ENCODE measurements at regions not wholly inside any gene's neighbourhood (a gene's known extent, or its start where the extent isn't known, plus 50 kb on each side); places are given as distances from the start of the nearest gene placed in this dataset.
"Not testable (repeated sequence)": the region's sequence is repeated elsewhere in the genome, so short reads cannot be mapped to it uniquely, and the experiment has no call there.

DNA sequence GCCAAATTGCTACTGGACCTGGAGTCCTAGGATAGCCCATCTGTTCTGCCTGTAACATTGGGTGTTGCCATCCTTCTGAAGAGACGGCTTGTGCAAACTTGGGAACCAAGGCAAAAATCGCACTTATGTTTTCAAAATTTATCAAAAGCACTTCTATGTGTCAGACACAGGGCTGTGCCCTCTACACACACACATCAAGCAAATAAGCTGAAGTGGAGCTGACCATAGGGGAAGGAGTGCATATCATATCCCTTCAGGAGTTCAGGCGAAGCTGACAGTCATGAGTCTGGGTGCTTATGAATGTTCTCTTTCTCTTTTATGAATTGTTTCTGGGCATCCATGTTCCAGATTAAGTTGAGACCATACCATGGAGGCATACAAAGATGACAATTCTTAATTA, 247.9 kb downstream of the CYRIA start:
- Histone ChIP-seq H3K4me1 (ENCODE audit: control insufficient read depth in 1 of 2, low read depth in 2 of 2) (no peaks in the 10 kb centered on the region), H3K36me3 (no peaks in the 10 kb centered on the region), H3K4me3 (no peak overlapping the region), H3K27ac (no peak overlapping the region), H3K9me3 (no peaks in the 10 kb centered on the region), H3K27me3 (replicated peaks; ENCODE audit: insufficient read depth) (no peaks in the 10 kb centered on the region)
- TF ChIP-seq, protein P1, sequence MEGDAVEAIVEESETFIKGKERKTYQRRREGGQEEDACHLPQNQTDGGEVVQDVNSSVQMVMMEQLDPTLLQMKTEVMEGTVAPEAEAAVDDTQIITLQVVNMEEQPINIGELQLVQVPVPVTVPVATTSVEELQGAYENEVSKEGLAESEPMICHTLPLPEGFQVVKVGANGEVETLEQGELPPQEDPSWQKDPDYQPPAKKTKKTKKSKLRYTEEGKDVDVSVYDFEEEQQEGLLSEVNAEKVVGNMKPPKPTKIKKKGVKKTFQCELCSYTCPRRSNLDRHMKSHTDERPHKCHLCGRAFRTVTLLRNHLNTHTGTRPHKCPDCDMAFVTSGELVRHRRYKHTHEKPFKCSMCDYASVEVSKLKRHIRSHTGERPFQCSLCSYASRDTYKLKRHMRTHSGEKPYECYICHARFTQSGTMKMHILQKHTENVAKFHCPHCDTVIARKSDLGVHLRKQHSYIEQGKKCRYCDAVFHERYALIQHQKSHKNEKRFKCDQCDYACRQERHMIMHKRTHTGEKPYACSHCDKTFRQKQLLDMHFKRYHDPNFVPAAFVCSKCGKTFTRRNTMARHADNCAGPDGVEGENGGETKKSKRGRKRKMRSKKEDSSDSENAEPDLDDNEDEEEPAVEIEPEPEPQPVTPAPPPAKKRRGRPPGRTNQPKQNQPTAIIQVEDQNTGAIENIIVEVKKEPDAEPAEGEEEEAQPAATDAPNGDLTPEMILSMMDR (IDR thresholded peaks at IDR 0.05) = no peak
- ATAC-seq (ENCODE audit: insufficient number of reproducible peaks, low FRiP score, low read depth) (no peak), DNase-seq (ENCODE audit: low spot score) (no peak)

DNA sequence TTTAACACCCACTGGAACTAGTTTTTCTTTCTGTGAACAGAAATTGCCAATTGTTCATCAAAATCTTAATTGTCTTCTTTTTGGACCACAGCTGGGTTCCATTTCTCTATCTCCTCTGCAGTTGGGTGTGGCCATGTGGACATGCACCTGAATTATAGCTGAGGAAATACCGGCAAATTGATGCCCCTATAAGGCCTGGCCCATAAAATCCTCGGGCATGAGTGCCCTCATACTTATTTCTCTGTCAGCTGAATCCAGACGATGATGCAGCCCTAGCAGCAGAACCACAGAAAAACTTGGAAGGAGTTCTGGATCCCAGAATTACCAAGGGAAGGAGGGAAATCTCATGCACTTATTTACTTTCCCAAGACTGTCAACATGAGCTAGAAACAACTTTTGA, 249.0 kb downstream of the CYRIA start:
- no peaks in the 10 kb centered on the region for H3K27me3 ChIP-seq (replicated peaks; ENCODE audit: insufficient read depth)
- TF ChIP-seq, protein P1 (IDR thresholded peaks at IDR 0.05) = no peak
- no peaks in the 10 kb centered on the region for H3K36me3 ChIP-seq
- H3K4me1 ChIP-seq (ENCODE audit: control insufficient read depth in 1 of 2, low read depth in 2 of 2) = no peaks in the 10 kb centered on the region
- no peaks in the 10 kb centered on the region for H3K9me3 ChIP-seq
- no peak overlapping the region for H3K27ac ChIP-seq
- ATAC-seq (ENCODE audit: insufficient number of reproducible peaks, low FRiP score, low read depth) = no peak
- DNase-seq (ENCODE audit: low spot score) = no peak
- H3K4me3 ChIP-seq = no peak overlapping the region

DNA sequence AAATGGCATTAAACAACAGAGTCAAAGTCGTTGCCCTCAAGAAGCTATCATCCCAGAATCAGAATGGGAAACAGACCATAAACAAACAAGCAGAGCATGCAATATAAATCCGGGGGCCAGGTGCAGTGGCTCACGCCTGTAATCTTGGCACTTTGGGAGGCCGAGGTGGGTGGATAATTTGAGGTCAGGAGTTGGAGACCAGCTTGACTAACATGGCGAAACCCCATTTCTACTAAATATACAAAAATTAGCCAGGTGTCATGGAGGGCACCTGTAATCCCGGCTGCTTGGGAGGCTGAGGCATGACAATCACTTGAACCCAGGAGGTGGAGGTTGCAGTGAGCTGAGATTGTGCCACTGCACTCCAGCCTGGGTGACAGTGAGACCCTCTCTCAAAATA, 249.8 kb downstream of the CYRIA start:
- not testable (repeated sequence) for H3K36me3 ChIP-seq; H3K27me3 ChIP-seq (replicated peaks; ENCODE audit: insufficient read depth); DNase-seq (ENCODE audit: low spot score); H3K4me1 ChIP-seq (ENCODE audit: control insufficient read depth in 1 of 2, low read depth in 2 of 2); ATAC-seq (ENCODE audit: insufficient number of reproducible peaks, low FRiP score, low read depth); H3K9me3 ChIP-seq; H3K27ac ChIP-seq; H3K4me3 ChIP-seq

DNA sequence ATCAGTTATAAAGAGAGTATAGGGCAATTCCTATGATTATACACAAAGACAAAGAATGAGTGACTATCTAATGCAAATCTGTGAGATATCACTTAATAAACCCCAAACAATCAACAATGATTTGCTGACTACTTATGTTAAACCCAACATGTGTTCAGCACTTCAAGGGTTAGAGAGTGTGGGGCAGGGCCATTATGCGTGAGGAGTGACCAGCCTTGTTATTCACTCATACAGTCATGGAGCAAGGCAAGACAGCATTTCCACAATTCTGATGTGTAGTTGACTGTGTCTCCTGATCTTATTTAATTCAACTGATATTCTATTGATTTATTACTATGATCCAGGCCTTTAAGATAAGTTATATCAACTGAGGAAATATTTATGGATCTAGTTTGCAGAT, 251.7 kb downstream of the CYRIA start:
- TF ChIP-seq, protein P1 (IDR thresholded peaks at IDR 0.05) = no peak
- no peak for ATAC-seq (ENCODE audit: insufficient number of reproducible peaks, low FRiP score, low read depth)
- H3K27ac ChIP-seq = no peak overlapping the region
- H3K36me3 ChIP-seq = no peaks in the 10 kb centered on the region
- no peaks in the 10 kb centered on the region for H3K27me3 ChIP-seq (replicated peaks; ENCODE audit: insufficient read depth)
- no peaks in the 10 kb centered on the region for H3K9me3 ChIP-seq
- DNase-seq (ENCODE audit: low spot score) = no peak
- H3K4me3 ChIP-seq = no peak overlapping the region
- H3K4me1 ChIP-seq (ENCODE audit: control insufficient read depth in 1 of 2, low read depth in 2 of 2) = no peaks in the 10 kb centered on the region

DNA sequence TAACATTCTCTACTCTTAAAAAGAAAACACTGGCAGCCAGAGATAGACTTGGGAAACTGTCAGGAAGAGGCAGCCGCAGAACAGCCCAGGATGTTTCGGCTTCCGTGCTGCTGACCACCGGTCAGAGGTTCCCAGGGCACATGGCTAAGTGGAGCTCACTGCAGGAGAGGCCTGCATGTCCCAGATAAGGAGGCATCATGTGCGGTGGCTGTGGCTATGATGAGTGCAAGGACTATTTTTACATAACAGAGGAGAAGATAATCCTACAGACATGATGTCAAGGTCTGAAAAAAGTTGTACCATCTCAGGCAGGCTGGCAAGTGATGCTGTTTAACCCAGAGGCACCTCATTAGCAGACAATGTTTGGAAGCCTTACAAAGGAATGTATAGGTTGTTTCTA, 252.3 kb downstream of the CYRIA start:
- no peak for ATAC-seq (ENCODE audit: insufficient number of reproducible peaks, low FRiP score, low read depth)
- H3K36me3 ChIP-seq = no peaks in the 10 kb centered on the region
- no peak for DNase-seq (ENCODE audit: low spot score)
- H3K4me3 ChIP-seq = no peak overlapping the region
- H3K4me1 ChIP-seq (ENCODE audit: control insufficient read depth in 1 of 2, low read depth in 2 of 2) = no peaks in the 10 kb centered on the region
- H3K27me3 ChIP-seq (replicated peaks; ENCODE audit: insufficient read depth) = no peaks in the 10 kb centered on the region
- H3K27ac ChIP-seq = no peak overlapping the region
- TF ChIP-seq, protein P1 (IDR thresholded peaks at IDR 0.05) = no peak
- H3K9me3 ChIP-seq = no peaks in the 10 kb centered on the region

DNA sequence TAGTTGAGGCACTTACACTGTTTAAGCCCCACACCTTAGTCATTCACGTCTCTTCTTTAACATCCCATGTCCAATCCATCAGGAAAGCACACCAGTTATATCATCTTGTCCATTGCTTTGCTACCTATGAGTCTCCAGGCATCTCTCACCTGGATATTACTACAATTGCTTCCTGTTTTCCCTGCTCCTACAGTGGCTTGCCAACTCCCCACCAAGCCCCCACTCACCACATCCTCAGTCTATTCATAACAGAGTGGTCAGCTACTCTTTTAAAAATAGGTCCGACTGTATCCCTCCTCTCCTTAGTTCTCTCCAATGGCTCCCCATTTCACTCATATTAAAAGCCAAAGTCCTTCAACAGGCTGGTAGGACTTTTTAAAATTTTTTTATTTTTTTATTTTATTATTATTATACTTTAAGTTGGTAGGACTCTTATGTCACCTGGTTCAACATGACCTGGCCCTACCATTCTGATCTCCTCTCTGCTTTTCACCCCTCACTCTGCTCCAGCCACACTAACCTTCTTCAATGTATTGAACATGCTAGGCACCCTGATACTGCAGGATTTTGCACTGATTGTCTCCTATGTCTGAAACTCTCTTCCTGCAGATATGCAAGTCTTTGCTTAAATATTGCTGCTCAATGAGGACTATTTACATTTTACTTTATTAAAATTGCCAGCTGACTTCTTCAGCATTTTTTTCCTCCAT, 253.2 kb downstream of the CYRIA start:
- H3K27me3 ChIP-seq (replicated peaks; ENCODE audit: insufficient read depth) = no peaks in the 10 kb centered on the region
- no peak for ATAC-seq (ENCODE audit: insufficient number of reproducible peaks, low FRiP score, low read depth)

More for the DNA sequence above, 253.2 kb downstream of the CYRIA start:
- Histone ChIP-seq H3K4me1 (ENCODE audit: control insufficient read depth in 1 of 2, low read depth in 2 of 2) (no peaks in the 10 kb centered on the region), H3K9me3 (no peaks in the 10 kb centered on the region), H3K4me3 (no peak overlapping the region), H3K36me3 (no peaks in the 10 kb centered on the region), H3K27ac (no peak overlapping the region)
- DNase-seq (ENCODE audit: low spot score) = no peak
- TF ChIP-seq, protein P1 (IDR thresholded peaks at IDR 0.05) = no peak
